Astrocyte (in vitro differentiated cells and primary cell): ENCODE measurements at regions not wholly inside any gene's neighbourhood (a gene's known extent, or its start where the extent isn't known, plus 50 kb on each side); places are given as distances from the start of the nearest gene placed in this dataset.

Experiments used
- DNase-seq: peaks from one replicate; pipeline ENCODE4 v3.0.0-alpha.2; 2010; ENCODE audit warnings: low read depth
- FAIRE-seq: peaks from 2 replicates; lab custom pipeline; 2011; peaks lifted over from hg19 to GRCh38; lab: Jason Lieb, UNC
- H2AFZ ChIP-seq: 2 replicates; pipeline ENCODE4 v1.6.0; 2012; ENCODE audit warnings: low read depth, low read length, inconsistent platforms
- H3K27ac ChIP-seq: 2 replicates; pipeline ENCODE4 v1.5.1; 2011; ENCODE audit warnings: low read depth, low read length, inconsistent platforms
- H3K27me3 ChIP-seq: 2 replicates; pipeline ENCODE4 v1.6.0; 2011; ENCODE audit warnings: low read length, inconsistent platforms; ENCODE audit not compliant: insufficient read depth
- H3K36me3 ChIP-seq: 2 replicates; pipeline ENCODE4 v1.5.1; 2011; ENCODE audit warnings: low read length, inconsistent platforms; ENCODE audit not compliant: insufficient read depth
- H3K4me1 ChIP-seq: 2 replicates; pipeline ENCODE4 v1.5.1; 2011; ENCODE audit warnings: low read length, inconsistent platforms; ENCODE audit not compliant: insufficient read depth
- H3K4me2 ChIP-seq: 2 replicates; pipeline ENCODE4 v1.6.0; 2012; ENCODE audit warnings: low read length, inconsistent platforms
- H3K4me3 ChIP-seq: 2 replicates; pipeline ENCODE4 v1.5.1; 2011; ENCODE audit warnings: low read depth, mild to moderate bottlenecking, low read length, inconsistent platforms; ENCODE audit not compliant: insufficient read depth
- H3K79me2 ChIP-seq: 2 replicates; pipeline ENCODE4 v1.6.0; 2012; ENCODE audit warnings: mild to moderate bottlenecking, low read length, inconsistent platforms; ENCODE audit not compliant: insufficient read depth
- H3K9ac ChIP-seq: 2 replicates; pipeline ENCODE4 v1.6.0; 2012; ENCODE audit warnings: mild to moderate bottlenecking, low read length, inconsistent platforms
- H3K9me3 ChIP-seq: 2 replicates; pipeline ENCODE4 v1.5.1; 2012; ENCODE audit warnings: low read depth, mild to moderate bottlenecking, low read length, inconsistent platforms; ENCODE audit not compliant: insufficient read depth
- H4K20me1 ChIP-seq: 2 replicates; pipeline ENCODE4 v1.6.0; 2012; ENCODE audit warnings: low read length, inconsistent platforms; ENCODE audit not compliant: insufficient read depth
- H3K27ac Mint-ChIP-seq: one replicate; pipeline ENCODE4 v1.8.0; 2021; ENCODE audit warnings: mild to moderate bottlenecking, mixed read lengths; ENCODE audit not compliant: unreplicated experiment
- H3K27me3 Mint-ChIP-seq: one replicate; pipeline ENCODE4 v1.8.0; 2021; ENCODE audit warnings: low read depth, mixed read lengths; ENCODE audit not compliant: unreplicated experiment
- H3K36me3 Mint-ChIP-seq: one replicate; pipeline ENCODE4 v1.8.0; 2021; ENCODE audit warnings: low read depth, mixed read lengths; ENCODE audit not compliant: unreplicated experiment
- H3K4me1 Mint-ChIP-seq: one replicate; pipeline ENCODE4 v1.8.0; 2021; ENCODE audit warnings: low read depth, mixed read lengths; ENCODE audit not compliant: unreplicated experiment
- H3K4me3 Mint-ChIP-seq: one replicate; pipeline ENCODE4 v1.8.0; 2021; ENCODE audit warnings: mild to moderate bottlenecking, moderate library complexity, mixed read lengths; ENCODE audit not compliant: unreplicated experiment
- H3K9me3 Mint-ChIP-seq: one replicate; pipeline ENCODE4 v1.8.0; 2021; ENCODE audit warnings: mild to moderate bottlenecking, mixed read lengths; ENCODE audit not compliant: unreplicated experiment
- CTCF ChIP-seq: IDR thresholded peaks from 2 replicates; pipeline ENCODE4 v1.5.1; 2011; ENCODE audit warnings: low read depth, mild to moderate bottlenecking, inconsistent platforms, low read length, moderate library complexity; ENCODE audit not compliant: insufficient read depth
- EZH2 ChIP-seq: IDR thresholded peaks from 2 replicates; pipeline ENCODE4 v1.6.1; 2012; ENCODE audit warnings: mild to moderate bottlenecking, low read length, inconsistent platforms; ENCODE audit not compliant: insufficient read depth

GRCh38 chr3:165459924-165460835, 264.0 kb upstream of the SLITRK3 start:
- Histone ChIP-seq H3K36me3 (no peaks in the 10 kb centered on the region), H3K27ac (no peak overlapping the region), H4K20me1 (no peaks in the 10 kb centered on the region), H3K9ac (no peak overlapping the region), H3K9me3 (no peaks in the 10 kb centered on the region), H3K4me2 (no peak overlapping the region), H3K4me1 (no peaks in the 10 kb centered on the region), H3K27me3 (no peaks in the 10 kb centered on the region), H3K79me2 (no peaks in the 10 kb centered on the region), H2AFZ (no peak overlapping the region), H3K4me3 (no peak overlapping the region)
- no peaks in the 10 kb centered on the region for H3K27me3 Mint-ChIP-seq
- FAIRE-seq (no peak), DNase-seq (no peak)
- H3K4me1 Mint-ChIP-seq = peaks cover 2% of the 10 kb centered on the region
- no peak overlapping the region for H3K27ac Mint-ChIP-seq
- TF ChIP-seq CTCF (no peak), EZH2 (no peak)
- no peak overlapping the region for H3K4me3 Mint-ChIP-seq
- H3K9me3 Mint-ChIP-seq = no peaks in the 10 kb centered on the region
- H3K36me3 Mint-ChIP-seq = no peaks in the 10 kb centered on the region

- no peaks in the 10 kb centered on the region for H3K27me3 ChIP-seq
- H3K9me3 ChIP-seq = no peaks in the 10 kb centered on the region
- no peak overlapping the region for H3K27ac ChIP-seq
- no peaks in the 10 kb centered on the region for H3K36me3 Mint-ChIP-seq
- DNase-seq = no peak
- no peaks in the 10 kb centered on the region for H4K20me1 ChIP-seq
- no peaks in the 10 kb centered on the region for H3K79me2 ChIP-seq
- no peaks in the 10 kb centered on the region for H3K4me1 ChIP-seq
- H3K4me3 ChIP-seq = no peak overlapping the region
- no peaks in the 10 kb centered on the region for H3K4me1 Mint-ChIP-seq
- H3K9me3 Mint-ChIP-seq = no peaks in the 10 kb centered on the region
- no peak overlapping the region for H2AFZ ChIP-seq
- FAIRE-seq = no peak
- H3K27me3 Mint-ChIP-seq = no peaks in the 10 kb centered on the region
- no peak overlapping the region for H3K4me2 ChIP-seq
- H3K36me3 ChIP-seq = no peaks in the 10 kb centered on the region
- TF ChIP-seq CTCF (no peak), EZH2 (no peak)
- H3K27ac Mint-ChIP-seq = no peak overlapping the region
- no peak overlapping the region for H3K9ac ChIP-seq
- no peak overlapping the region for H3K4me3 Mint-ChIP-seq
Observed at GRCh38 chr3:165459111-165459510, 262.9 kb upstream of the SLITRK3 start.

GRCh38 chr3:165457096-165457495, 260.9 kb upstream of the SLITRK3 start:
- H3K9me3 Mint-ChIP-seq = no peaks in the 10 kb centered on the region
- H3K27ac Mint-ChIP-seq = no peak overlapping the region
- Histone ChIP-seq H3K36me3 (no peaks in the 10 kb centered on the region), H4K20me1 (no peaks in the 10 kb centered on the region), H3K9me3 (no peaks in the 10 kb centered on the region), H3K9ac (no peak overlapping the region), H3K27me3 (no peaks in the 10 kb centered on the region), H3K4me1 (no peaks in the 10 kb centered on the region), H3K4me2 (no peak overlapping the region), H3K4me3 (no peak overlapping the region), H3K79me2 (no peaks in the 10 kb centered on the region), H3K27ac (no peak overlapping the region), H2AFZ (no peak overlapping the region)
- no peaks in the 10 kb centered on the region for H3K4me1 Mint-ChIP-seq
- no peak for TF ChIP-seq EZH2
- no peak for TF ChIP-seq CTCF
- DNase-seq = no peak
- FAIRE-seq = no peak
- H3K4me3 Mint-ChIP-seq = no peak overlapping the region
- no peaks in the 10 kb centered on the region for H3K36me3 Mint-ChIP-seq
- H3K27me3 Mint-ChIP-seq = no peaks in the 10 kb centered on the region
